ENCODE measurements at regions not wholly inside any gene's neighbourhood (a gene's known extent, or its start where the extent isn't known, plus 50 kb on each side); places are given as distances from the start of the nearest gene placed in this dataset.

GRCh38 chr21:41579692-41580091 lies 71.7 kb upstream of the TMPRSS2 start (continued):
- TF ChIP-seq, protein P1, sequence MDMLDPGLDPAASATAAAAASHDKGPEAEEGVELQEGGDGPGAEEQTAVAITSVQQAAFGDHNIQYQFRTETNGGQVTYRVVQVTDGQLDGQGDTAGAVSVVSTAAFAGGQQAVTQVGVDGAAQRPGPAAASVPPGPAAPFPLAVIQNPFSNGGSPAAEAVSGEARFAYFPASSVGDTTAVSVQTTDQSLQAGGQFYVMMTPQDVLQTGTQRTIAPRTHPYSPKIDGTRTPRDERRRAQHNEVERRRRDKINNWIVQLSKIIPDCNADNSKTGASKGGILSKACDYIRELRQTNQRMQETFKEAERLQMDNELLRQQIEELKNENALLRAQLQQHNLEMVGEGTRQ (IDR thresholded peaks at IDR 0.05; ENCODE audit: low read length), result no peak
- TF ChIP-seq FOSL1 (IDR thresholded peaks at IDR 0.05; ENCODE audit: insufficient read depth, low read depth, low read length) (no peak), HDAC2 (IDR thresholded peaks at IDR 0.05; ENCODE audit: borderline replicate concordance in 1 of 2, low read depth in 2 of 2, low read length in 2 of 2) (no peak)

All from H1 (cell line).